ENCODE measurements at regions not wholly inside any gene's neighbourhood (a gene's known extent, or its start where the extent isn't known, plus 50 kb on each side); places are given as distances from the start of the nearest gene placed in this dataset.
"Not testable (repeated sequence)": the region's sequence is repeated elsewhere in the genome, so short reads cannot be mapped to it uniquely, and the experiment has no call there.

DNA sequence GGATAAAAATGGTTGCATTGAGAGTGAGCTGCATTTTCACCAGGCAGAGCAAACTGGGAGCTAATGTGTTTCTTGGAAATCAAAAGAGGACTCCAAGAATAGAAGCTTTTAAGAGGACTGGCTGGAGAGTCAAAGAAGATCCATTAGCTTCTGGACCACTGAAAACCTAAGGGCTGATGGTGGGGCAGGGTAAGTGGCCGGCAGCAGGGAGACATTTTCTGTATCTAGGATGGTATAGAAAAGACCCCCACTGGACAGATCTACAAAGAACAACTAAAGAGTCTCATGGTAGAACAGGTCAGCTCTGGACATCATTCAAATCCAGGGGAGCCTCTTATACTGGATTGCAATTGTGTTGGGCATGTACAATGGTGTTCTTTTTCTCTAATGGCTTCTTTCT, 262.3 kb downstream of the PTGER3 start:
- ChIA-PET CTCF (no interaction called here), POLR2A (no interaction called here)
- H3K4me3 ChIP-seq (ENCODE audit: low read length), result no peak overlapping the region
- ATAC-seq (ENCODE audit: poor library complexity), result no peak
- no peak for DNase-seq
- no peaks in the 10 kb centered on the region for H3K27me3 ChIP-seq (ENCODE audit: control insufficient read depth in 1 of 2, insufficient read depth in 2 of 2, low read length in 2 of 2)
- TF ChIP-seq, protein P1, sequence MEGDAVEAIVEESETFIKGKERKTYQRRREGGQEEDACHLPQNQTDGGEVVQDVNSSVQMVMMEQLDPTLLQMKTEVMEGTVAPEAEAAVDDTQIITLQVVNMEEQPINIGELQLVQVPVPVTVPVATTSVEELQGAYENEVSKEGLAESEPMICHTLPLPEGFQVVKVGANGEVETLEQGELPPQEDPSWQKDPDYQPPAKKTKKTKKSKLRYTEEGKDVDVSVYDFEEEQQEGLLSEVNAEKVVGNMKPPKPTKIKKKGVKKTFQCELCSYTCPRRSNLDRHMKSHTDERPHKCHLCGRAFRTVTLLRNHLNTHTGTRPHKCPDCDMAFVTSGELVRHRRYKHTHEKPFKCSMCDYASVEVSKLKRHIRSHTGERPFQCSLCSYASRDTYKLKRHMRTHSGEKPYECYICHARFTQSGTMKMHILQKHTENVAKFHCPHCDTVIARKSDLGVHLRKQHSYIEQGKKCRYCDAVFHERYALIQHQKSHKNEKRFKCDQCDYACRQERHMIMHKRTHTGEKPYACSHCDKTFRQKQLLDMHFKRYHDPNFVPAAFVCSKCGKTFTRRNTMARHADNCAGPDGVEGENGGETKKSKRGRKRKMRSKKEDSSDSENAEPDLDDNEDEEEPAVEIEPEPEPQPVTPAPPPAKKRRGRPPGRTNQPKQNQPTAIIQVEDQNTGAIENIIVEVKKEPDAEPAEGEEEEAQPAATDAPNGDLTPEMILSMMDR (IDR thresholded peaks at IDR 0.05), result no peak
- Mint-ChIP-seq H3K36me3 (ENCODE audit: low read depth) (no peaks in the 10 kb centered on the region), H3K4me3 (no peak overlapping the region), H3K4me1 (ENCODE audit: low read depth) (no peaks in the 10 kb centered on the region), H3K27me3 (no peaks in the 10 kb centered on the region), H3K9me3 (no peaks in the 10 kb centered on the region), H3K27ac (no peak overlapping the region)
- H3K36me3 ChIP-seq (ENCODE audit: insufficient read depth, low read length), result no peaks in the 10 kb centered on the region
- intact Hi-C loops (cut with DNase I, micrococcal nuclease), result no loop called here
- H3K9me3 ChIP-seq (ENCODE audit: control insufficient read depth in 1 of 2, insufficient read depth in 1 of 2, low read length in 2 of 2), result no peaks in the 10 kb centered on the region
- no peak overlapping the region for H3K27ac ChIP-seq (ENCODE audit: low read depth in 1 of 2, low read length in 2 of 2)
- H3K4me1 ChIP-seq (ENCODE audit: insufficient read depth, low read length), result no peaks in the 10 kb centered on the region

DNA sequence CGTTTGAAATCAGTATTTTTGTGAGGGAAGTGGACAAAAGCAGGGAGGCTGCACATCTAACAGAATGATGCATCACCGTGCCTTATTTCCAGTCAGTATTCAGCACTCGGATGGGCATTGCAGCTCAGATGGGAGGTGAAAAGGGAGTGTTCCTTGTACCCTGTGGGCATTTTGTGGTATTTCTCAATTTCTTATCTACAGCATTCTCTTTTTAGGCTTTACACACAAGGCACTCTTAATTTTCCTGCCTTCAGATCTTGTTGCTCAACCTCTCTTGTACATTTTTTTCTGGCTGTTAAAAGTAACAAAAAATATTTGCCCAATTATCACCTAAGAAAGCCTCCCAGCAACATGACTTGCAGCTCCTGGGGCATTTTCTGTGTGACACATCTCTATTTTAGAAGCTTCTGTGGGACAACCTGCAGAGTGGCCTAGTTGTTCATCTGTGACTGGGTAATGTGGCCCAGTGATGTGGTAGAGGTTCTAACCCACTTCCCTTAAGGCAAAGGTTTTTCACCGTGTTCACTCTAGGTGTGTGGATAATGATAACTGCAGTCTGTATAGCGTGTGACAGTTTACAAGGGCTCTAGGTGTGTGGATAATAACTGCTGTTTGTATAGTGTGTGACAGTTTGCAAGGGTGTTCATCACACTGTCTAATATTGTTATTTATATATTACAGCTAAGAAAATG, 257.2 kb downstream of the PTGER3 start:
- no peaks in the 10 kb centered on the region for H3K27me3 Mint-ChIP-seq
- Histone ChIP-seq H3K36me3 (ENCODE audit: insufficient read depth, low read length) (no peaks in the 10 kb centered on the region), H3K4me3 (ENCODE audit: low read length) (no peak overlapping the region), H3K9me3 (ENCODE audit: control insufficient read depth in 1 of 2, insufficient read depth in 1 of 2, low read length in 2 of 2) (no peaks in the 10 kb centered on the region), H3K4me1 (ENCODE audit: insufficient read depth, low read length) (no peaks in the 10 kb centered on the region), H3K27ac (ENCODE audit: low read depth in 1 of 2, low read length in 2 of 2) (no peak overlapping the region), H3K27me3 (ENCODE audit: control insufficient read depth in 1 of 2, insufficient read depth in 2 of 2, low read length in 2 of 2) (no peaks in the 10 kb centered on the region)
- ATAC-seq (ENCODE audit: poor library complexity) (no peak), DNase-seq (no peak)
- TF ChIP-seq, protein P1 (IDR thresholded peaks at IDR 0.05), result no peak
- POLR2A ChIA-PET, result no interaction called here
- no peaks in the 10 kb centered on the region for H3K36me3 Mint-ChIP-seq (ENCODE audit: low read depth)
- no peaks in the 10 kb centered on the region for H3K4me1 Mint-ChIP-seq (ENCODE audit: low read depth)
- peaks cover 4% of the 10 kb centered on the region for H3K9me3 Mint-ChIP-seq
- intact Hi-C loops (cut with DNase I, micrococcal nuclease), result no loop called here
- no peak overlapping the region for H3K4me3 Mint-ChIP-seq
- CTCF ChIA-PET, result no interaction called here
- H3K27ac Mint-ChIP-seq, result no peak overlapping the region

DNA sequence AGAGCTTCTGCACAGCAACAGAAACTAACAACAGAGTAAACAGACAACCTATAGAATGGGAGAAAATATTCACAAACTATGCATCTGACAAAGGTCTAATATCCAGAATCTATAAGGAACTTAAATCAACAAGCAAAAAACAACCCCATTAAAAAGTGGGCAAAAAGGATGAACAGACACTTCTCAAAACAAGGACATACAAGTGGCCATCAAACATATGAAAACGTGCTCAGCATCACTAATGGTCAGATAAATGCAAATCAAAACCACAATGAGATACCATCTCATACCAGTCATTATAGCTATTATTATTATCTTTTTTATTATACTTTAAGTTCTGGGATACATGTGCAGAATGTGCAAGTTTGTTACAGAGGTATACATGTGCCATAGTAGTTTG, 252.6 kb downstream of the PTGER3 start:
- ATAC-seq (ENCODE audit: poor library complexity); H3K36me3 Mint-ChIP-seq (ENCODE audit: low read depth); CTCF ChIA-PET: not testable (repeated sequence)

DNA sequence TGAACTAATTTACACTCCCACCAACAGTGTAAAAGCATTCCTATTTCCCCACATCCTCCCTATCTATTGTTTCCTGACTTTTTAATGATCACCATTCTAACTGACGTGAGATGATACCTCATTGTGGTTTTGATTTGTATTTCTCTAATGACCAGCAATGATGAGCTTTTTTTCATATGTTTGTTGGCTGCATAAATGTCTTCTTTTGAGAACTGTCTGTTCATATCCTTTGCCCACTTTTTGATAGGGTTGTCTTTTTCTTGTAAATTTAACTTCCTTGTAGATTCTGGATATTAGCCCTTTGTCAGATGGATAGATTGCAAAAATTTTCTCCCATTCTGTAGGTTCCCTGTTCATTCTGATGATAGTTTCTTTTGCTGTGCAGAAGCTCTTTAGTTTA, 251.3 kb downstream of the PTGER3 start:
- H3K36me3 Mint-ChIP-seq (ENCODE audit: low read depth); ATAC-seq (ENCODE audit: poor library complexity); H3K36me3 ChIP-seq (ENCODE audit: insufficient read depth, low read length); DNase-seq; H3K27ac Mint-ChIP-seq; intact Hi-C loops (cut with DNase I, micrococcal nuclease); H3K27ac ChIP-seq (ENCODE audit: low read depth in 1 of 2, low read length in 2 of 2); H3K27me3 ChIP-seq (ENCODE audit: control insufficient read depth in 1 of 2, insufficient read depth in 2 of 2, low read length in 2 of 2); H3K4me3 ChIP-seq (ENCODE audit: low read length); H3K4me3 Mint-ChIP-seq; H3K27me3 Mint-ChIP-seq; H3K9me3 ChIP-seq (ENCODE audit: control insufficient read depth in 1 of 2, insufficient read depth in 1 of 2, low read length in 2 of 2); POLR2A ChIA-PET; H3K4me1 Mint-ChIP-seq (ENCODE audit: low read depth); CTCF ChIA-PET; H3K4me1 ChIP-seq (ENCODE audit: insufficient read depth, low read length): not testable (repeated sequence)
- peaks cover 20% of the 10 kb centered on the region for H3K9me3 Mint-ChIP-seq

More for the DNA sequence above, 252.6 kb downstream of the PTGER3 start:
- H3K27ac ChIP-seq (ENCODE audit: low read depth in 1 of 2, low read length in 2 of 2); POLR2A ChIA-PET; H3K36me3 ChIP-seq (ENCODE audit: insufficient read depth, low read length); H3K4me1 ChIP-seq (ENCODE audit: insufficient read depth, low read length); H3K27me3 ChIP-seq (ENCODE audit: control insufficient read depth in 1 of 2, insufficient read depth in 2 of 2, low read length in 2 of 2); H3K27me3 Mint-ChIP-seq; H3K4me1 Mint-ChIP-seq (ENCODE audit: low read depth); H3K27ac Mint-ChIP-seq; DNase-seq; intact Hi-C loops (cut with DNase I, micrococcal nuclease); H3K4me3 Mint-ChIP-seq; H3K4me3 ChIP-seq (ENCODE audit: low read length); H3K9me3 ChIP-seq (ENCODE audit: control insufficient read depth in 1 of 2, insufficient read depth in 1 of 2, low read length in 2 of 2): not testable (repeated sequence)
- H3K9me3 Mint-ChIP-seq, result peaks cover 11% of the 10 kb centered on the region

DNA sequence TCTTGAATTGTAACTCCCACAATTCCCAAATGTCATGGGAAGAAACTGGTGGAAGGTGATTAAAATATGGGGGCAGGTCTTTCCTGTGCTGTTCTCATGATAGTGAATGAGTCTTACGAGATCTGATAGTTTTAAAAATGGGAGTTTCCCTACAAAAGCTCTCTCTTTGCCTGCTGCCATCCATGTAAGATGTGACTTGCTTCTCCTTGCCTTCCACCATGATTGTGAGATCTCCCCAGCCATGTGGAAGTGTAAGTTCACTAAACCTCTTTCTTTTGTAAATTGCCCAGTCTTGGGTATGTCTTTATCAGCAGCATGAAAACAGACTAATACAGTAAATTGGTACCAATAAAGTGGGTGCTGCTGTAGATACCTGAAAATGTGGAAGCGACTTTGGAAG, 245.0 kb downstream of the PTGER3 start:
- H3K4me3 Mint-ChIP-seq; ATAC-seq (ENCODE audit: poor library complexity); CTCF ChIA-PET; H3K27ac Mint-ChIP-seq; intact Hi-C loops (cut with DNase I, micrococcal nuclease); DNase-seq; H3K4me1 ChIP-seq (ENCODE audit: insufficient read depth, low read length); H3K4me1 Mint-ChIP-seq (ENCODE audit: low read depth); H3K36me3 Mint-ChIP-seq (ENCODE audit: low read depth); H3K36me3 ChIP-seq (ENCODE audit: insufficient read depth, low read length); H3K27me3 Mint-ChIP-seq; H3K27me3 ChIP-seq (ENCODE audit: control insufficient read depth in 1 of 2, insufficient read depth in 2 of 2, low read length in 2 of 2); POLR2A ChIA-PET; H3K4me3 ChIP-seq (ENCODE audit: low read length); H3K27ac ChIP-seq (ENCODE audit: low read depth in 1 of 2, low read length in 2 of 2): not testable (repeated sequence)
- H3K9me3 Mint-ChIP-seq, result peaks cover 12% of the 10 kb centered on the region
- H3K9me3 ChIP-seq (ENCODE audit: control insufficient read depth in 1 of 2, insufficient read depth in 1 of 2, low read length in 2 of 2), result peaks cover 5 to 21% of the 10 kb centered on the region in 2 experiments

Measured in CD4-positive, alpha-beta T cell (primary cell).